GM19238 (cell line): ENCODE measurements at regions not wholly inside any gene's neighbourhood (a gene's known extent, or its start where the extent isn't known, plus 50 kb on each side); places are given as distances from the start of the nearest gene placed in this dataset.

Experiments used
- DNase-seq: peaks from one replicate; pipeline ENCODE4 v3.0.0; 2011; ENCODE audit warnings: low spot score; ENCODE audit not compliant: insufficient read length

- DNase-seq = no peak
Measured at GRCh38 chr1:112209493-112209892, 186.5 kb upstream of the CTTNBP2NL start.

GRCh38 chr1:112219267-112219666, 176.7 kb upstream of the CTTNBP2NL start:
- no peak for DNase-seq

DNA sequence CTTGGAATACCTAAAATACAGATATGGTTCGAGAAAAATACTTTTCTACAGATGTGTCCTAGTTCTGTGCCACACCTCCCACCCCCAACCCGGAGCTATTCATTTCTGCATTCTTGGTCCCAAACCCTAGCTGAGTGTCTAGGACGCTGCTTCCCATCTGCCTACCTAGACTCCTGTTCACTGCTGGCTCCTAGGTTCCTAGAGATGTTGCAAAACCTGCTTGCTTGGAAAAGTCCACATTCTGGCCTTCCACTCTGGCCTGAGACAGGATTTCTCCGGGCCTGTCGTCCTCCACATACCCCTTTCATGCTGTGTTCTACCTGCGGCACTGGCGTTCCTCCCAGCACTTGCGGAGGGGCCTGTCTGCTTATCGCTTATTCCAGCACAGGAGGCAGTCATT, 165.8 kb upstream of the CTTNBP2NL start:
- no peak for DNase-seq

GRCh38 chr1:112231331-112231730, 164.7 kb upstream of the CTTNBP2NL start:
- no peak for DNase-seq

DNA sequence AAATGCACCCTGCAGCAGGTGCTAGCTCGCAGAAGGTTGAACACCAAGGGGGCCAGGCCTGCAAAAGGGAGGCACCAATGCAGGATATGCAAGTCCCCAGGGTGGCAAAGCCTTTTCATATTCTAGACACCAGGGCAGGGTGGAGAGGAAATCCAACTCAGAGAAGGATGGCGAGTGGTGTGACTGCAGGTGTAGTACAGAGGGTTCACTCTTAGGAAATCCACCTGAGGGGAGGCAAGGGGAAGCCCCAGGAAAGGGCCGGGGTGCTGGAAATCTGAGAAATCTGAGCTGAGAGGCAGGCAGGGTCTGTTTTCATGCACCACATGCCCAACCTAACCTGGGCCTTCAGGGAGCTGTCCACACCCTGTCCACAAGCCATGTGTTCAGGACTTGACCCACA, 163.2 kb upstream of the CTTNBP2NL start:
- no peak for DNase-seq

- no peak for DNase-seq
Measured at GRCh38 chr1:112234710-112235109, 161.3 kb upstream of the CTTNBP2NL start.

GRCh38 chr1:112237983-112238545, 157.9 kb upstream of the CTTNBP2NL start:
- no peak for DNase-seq

DNA sequence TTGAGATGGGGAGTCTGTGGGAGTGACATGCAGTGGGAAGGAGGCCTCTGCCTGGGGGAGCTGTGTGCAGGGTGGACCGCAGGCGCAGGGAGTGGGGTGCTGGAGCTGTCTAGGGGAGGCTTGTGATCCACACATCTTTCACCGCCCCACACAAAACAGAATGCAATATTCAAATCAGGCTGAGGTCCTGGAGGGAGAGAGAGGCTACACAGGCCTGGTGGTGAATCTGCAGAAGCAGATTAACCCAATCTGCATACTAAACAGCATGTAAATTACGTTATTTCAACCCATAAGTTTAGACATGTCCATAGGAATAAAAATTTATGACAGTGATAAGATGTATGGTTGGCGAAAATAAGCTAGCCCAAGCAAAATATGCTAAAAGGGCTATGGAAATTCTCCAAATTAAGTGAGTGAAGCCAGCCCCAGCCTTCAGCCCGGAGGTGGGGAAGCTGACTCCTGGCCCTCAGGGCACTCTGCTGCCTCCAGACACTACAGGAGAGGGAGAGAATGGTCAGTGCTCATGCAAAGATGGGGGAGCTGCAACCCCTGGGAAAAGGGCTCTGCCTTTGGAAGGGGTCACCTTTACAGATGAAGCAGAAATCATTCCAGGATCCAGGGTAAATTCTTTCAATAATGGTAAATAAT, 156.2 kb upstream of the CTTNBP2NL start:
- no peak for DNase-seq

- DNase-seq = no peak
Measured at GRCh38 chr1:112242470-112242869, 153.5 kb upstream of the CTTNBP2NL start.

DNA sequence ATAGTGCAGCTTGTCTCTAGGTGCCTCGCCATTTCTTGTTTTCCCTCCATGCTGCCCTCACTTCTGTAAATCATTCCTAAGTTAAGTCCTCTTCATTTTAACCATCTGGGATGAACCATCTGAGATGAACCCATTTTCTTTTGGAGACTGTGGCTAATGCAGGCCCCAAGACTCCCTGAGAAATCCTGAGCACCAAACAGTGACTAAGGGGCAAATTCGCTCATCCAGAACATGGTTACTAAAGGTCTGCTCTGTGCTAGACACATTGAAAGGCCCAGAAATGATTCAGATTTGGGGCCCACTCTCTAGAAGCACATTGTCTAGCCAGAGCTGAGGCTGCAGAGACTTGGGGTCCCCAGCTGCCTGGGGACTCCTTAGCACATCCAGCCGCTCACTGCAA, 151.9 kb upstream of the CTTNBP2NL start:
- DNase-seq = no peak

DNA sequence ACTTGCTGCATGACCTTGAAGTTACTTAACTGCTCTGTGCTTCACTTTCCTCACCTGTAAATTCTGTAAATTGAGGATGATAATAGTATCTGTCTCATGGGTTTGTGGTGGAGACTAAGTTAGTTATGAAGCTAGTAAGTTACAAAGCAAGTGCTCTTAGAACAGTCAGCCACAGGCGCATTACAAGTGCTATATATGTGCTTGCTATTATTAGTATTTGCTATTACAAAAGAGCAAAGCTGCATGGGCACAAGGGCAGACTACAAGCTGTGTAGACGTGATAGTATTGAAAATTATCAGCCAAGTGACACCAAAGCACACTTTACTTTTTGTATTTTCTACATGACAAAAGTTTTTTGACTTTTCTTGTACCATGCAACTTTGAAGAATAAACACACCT, 150.9 kb upstream of the CTTNBP2NL start:
- no peak for DNase-seq

- DNase-seq = no peak
Measured at GRCh38 chr1:112247036-112247597, 148.9 kb upstream of the CTTNBP2NL start.

DNA sequence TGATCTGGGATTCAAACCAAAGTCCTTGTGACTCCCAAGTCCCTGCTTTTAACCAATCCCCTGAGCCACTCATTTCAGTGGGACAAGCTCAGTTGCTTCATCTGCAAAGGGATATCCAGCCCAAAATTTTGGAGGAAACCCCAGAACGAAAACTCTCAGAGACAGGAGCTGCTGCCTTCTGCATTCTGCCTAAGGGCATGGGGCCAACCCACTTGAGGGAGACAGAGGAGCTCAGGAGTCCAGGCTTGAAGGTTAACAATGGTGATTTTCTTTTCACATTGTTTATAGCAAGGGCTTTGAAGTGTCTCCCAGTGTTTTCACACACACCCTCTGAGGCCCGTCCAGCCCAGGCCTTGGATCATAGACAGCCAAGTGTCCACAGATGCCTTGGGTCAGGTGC, 148.1 kb upstream of the CTTNBP2NL start:
- DNase-seq = no peak

GRCh38 chr1:112250892-112251291, 145.1 kb upstream of the CTTNBP2NL start:
- no peak for DNase-seq

GRCh38 chr1:112251766-112252506, 144.1 kb upstream of the CTTNBP2NL start:
- no peak for DNase-seq

GRCh38 chr1:112253366-112253765, 142.6 kb upstream of the CTTNBP2NL start:
- no peak for DNase-seq

- no peak for DNase-seq
Measured at GRCh38 chr1:112255080-112255479, 140.9 kb upstream of the CTTNBP2NL start.

GRCh38 chr1:112256411-112256810, 139.6 kb upstream of the CTTNBP2NL start:
- DNase-seq = no peak

DNA sequence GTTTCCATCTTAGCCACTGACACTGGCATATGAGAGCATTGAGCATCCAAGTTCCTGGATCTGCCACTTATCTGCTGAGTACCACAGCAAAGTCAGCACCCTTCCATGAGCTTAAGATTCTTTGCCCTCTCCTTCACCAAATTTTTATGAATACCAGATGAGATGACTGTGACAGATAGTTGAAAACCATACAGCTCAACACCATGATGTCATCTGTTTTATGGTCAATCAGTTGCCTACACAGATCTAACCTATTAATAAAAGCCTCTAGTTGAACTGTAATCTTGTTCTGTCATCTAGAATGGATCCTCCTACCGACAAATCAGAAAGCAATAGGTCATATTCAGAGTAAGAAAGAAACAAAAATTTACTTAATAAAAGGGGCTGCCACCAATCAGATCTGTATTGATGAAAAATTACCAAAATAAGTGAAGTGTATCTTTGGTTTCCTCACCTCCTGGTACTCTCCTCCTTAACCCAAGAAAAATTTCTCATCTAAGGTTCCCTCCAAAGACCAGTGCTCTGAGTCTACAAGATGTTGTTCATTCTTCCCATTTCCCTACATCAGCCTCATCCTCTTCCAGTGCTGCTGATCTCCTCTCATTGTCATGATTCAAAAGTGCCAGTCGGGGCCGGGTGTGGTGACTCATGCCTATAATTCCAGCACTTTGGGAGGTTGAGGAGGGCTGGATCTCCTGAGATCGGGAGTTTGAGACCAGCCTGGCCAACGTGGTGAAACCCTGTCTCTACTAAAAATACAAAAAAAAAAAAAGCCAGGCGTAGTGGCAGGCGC, 138.8 kb upstream of the CTTNBP2NL start:
- DNase-seq = no peak

DNA sequence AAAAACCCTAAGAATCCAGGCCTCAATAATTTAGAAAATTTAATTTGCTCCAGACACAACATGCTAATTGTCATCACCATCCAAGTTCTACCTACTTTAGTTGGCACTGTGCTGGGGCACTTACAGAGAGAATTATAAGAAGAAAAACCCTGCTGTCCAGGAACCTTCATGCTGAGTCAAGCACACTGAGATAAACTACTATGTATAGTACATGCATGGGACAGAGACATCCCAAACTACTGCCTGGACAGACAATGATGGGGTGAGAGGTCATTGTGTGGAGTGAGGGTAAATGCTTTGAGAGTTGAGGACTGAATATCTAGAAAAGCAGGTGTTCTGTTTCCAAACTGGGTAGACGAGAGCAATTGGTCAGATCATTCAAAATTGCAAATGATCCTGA, 135.3 kb upstream of the CTTNBP2NL start:
- no peak for DNase-seq

DNA sequence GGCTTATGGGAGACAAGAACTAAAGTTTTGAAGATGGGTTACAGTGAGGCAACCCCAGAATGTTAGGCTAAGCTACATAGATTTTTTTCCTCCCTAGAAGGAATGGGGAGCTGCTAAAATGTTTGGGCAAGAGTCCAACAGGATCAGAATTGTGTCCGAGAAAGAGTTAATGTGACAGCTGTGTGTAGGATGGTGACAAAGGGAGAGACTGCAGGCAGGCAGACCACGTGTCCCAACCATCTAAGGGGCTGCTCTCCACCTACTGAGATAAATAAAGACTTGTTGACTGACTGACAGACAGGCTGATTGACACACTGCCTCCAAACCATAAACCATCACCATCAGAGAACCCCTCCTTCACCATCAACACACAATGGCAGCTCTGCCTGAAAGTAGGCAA, 133.7 kb upstream of the CTTNBP2NL start:
- DNase-seq = no peak

- DNase-seq = no peak
Measured at GRCh38 chr1:112263042-112263441, 133.0 kb upstream of the CTTNBP2NL start.
